ENCODE measurements at regions not wholly inside any gene's neighbourhood (a gene's known extent, or its start where the extent isn't known, plus 50 kb on each side); places are given as distances from the start of the nearest gene placed in this dataset.

DNA sequence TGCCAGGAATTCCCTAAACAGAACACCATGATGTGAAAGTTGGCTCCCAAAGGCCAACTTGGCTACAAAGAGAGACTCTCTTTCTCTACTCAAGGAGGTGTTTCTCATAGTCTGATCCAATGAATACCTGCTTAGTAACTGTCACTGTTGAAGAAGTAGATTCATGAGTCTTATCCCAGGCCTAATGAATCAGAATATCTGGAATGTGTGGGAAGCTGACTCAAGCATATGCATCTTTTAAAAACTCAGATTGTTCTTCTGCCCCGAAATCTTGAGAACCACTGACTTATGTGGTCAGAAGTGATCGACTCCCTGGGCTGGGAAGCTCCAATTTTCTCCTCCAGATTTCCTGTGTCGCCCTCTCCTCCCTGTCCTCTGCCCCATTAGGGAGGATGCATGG is 345.6 kb downstream of the PLK2 start:
- DNase-seq (ENCODE audit: low read depth): peak; percentile 56

DNA sequence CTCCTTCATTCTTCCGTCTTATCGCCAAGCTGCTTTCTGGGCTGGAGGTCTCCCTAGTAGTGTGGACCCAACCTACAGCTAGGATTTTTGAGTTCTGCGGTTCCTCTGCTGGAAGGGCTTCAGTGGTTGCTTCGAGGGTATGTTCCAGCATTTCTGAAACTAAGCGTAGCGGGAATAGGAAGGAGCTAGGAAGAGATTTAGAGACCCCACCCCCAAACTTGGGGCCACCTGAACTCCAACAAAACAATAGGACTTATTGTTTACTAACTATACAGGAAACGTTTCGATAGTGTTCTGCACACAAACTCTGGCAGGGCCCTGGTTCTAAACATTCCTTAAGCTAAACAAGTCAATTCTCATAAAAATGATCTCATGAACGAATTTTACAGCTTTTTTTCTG is 346.7 kb downstream of the PLK2 start:
- no peak for DNase-seq (ENCODE audit: low read depth)

DNA sequence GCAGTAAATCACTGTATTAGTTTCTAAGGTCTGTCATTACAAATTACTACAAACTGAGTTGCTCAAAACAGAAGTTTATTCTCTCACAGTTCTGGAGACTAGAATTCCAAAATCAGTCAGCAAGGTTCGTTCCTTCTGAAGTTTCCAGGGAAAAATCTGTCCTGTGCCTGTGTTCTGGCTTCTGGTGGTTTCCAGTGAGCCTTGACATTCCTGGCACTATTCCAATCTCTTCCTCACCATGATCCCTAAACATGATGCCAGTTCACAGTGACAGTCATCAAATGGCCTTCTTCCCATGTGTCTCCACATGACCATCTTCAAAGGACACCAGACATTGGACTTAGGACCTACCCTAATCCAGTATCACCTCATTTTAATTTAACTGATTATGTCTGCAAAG is 351.4 kb downstream of the PLK2 start:
- peak; percentile 10 for DNase-seq (ENCODE audit: low read depth)

DNA sequence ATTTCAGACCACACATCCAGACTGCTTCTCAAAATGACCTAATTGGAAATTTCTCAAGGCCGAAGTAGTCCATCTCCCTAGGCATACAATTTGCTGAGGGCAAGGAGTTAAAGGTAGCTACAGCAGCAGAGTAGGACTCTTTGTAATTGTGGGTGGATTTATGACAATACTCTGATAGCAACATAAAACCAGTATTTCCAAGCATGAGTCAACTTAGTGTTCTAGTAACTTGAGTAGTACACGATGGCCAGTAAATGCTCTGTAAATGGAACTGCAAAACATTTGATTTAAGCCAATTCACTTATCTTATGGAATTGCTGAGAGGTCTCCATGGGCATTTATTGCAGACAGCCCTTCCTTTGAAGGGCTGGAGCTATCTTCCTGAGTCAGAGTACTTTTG is 352.2 kb downstream of the PLK2 start:
- DNase-seq (ENCODE audit: low read depth): peak; percentile 3

DNA sequence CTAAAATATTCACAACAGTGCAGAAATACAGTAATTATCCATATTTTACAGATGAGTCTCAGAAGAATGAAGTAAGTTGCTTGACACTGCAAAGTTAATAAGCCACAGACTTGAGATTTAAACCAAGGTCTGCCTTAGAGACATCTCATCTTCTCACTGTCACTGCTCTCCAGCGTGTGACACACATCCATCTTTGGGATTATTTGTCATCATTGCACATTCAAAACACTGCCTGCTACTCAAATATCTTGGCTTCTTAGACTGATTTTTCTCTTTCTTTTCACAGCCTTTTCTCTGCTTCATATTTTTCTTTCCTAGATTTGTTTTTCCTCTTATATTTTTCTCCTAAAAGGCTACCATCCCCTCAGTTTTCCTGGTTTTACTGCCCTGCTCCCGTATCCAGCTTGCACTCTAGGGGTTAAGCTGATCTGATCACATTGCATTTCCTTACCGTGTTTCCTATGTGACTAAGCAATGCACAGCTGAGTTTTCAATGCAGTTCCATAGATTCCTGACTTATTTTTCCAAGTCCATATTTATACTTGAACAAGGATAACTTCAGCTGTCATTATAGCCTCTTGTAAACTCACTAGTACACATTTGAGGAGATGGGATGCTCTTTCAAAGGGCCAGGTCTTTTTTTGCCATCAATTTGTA is 353.0 kb downstream of the PLK2 start:
- DNase-seq (ENCODE audit: low read depth): no peak

DNA sequence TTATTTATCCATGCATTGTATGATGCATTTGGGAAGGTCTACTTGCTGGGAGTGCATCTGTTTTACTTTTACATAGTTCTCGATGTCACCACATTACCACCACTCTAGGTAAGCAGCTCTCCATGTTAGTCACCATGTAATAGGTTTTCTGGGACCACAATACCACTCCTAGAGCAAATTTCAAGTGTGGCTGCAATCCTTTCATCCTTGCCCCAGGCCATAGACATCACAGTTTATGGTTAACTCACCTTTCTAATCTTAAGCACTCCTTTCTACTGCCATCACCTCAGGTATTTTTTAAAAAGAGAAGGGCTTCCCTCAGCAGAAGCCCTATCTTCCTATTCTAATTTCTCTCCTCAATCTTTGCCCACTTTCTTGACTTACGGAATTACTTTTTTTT is 354.1 kb downstream of the PLK2 start:
- no peak for DNase-seq (ENCODE audit: low read depth)

DNA sequence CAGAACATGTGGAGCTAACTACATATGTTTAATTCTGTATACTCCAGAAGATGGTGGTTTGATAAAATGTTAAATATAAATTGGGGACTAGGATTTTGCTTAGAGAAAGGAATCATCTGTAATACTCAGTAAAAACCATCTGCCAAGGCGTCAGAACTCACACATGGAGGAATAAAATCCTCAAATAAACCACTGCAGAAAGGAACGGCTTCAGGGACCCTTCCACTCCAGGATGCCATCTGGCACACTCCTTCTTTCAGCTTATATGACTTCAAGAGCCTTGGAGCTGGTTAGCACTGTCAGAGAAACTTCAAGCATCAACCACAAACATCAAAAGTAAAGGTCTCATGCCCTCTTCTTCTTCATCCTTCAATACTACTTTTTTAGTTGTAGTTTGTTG is 360.6 kb downstream of the PLK2 start:
- no peak for DNase-seq (ENCODE audit: low read depth)

DNA sequence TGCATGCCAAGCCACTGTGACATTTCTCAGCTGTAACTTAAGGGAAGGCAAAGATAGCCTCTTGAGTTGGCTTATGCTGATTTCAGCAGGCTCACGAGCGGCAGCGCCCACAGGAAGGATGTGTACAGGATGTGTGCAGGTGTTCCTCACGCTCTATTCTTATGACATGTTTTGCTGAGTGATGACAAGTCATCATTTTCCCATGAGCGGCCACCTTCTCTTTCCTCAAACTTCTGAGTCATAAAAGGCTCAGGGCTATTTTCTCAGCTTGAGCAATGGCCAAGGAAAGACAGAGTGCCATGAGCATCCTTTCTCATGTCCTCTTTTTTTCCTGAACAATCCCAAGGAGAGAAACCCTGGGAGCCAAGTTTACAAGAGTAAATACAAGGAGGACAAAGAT is 365.9 kb downstream of the PLK2 start:
- DNase-seq (ENCODE audit: low read depth): peak; percentile 55

DNA sequence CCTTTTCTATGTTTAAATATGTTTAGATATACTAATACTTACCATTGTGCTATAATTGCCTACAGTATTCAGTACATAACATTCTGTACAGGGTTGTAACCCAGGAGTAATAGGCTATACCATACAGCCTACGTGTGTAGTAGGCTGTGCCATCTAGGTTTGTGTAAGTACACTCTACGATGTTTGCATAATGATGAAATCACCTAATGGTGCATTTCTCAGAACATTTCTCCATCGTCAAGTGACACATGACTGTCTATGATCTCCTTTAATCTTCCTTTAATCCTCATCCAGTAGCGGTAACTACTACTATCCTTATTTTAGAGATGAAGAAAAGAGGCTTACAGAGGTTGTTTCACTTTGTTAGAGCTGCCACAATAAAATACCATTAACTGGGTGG is 369.2 kb downstream of the PLK2 start:
- DNase-seq (ENCODE audit: low read depth): no peak

DNA sequence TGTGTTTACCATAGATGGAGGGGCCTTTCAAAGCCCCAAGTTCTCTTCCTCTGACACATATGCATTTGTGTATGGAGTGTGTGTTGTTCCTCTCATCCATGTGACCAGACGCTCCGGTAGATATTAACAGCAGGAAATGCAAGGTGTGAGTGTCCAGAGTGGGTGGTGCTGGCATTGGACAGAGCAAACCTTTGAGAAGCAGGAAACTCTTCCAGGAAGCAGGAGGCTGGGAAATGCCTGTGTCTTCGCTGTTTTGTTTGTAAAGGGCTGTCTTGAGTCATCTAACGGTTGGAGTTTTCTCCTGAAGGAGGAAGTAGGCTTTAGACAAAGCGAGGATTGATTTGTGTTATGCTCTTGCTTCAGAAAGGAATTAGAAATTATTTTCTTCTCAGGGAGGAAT is 370.9 kb downstream of the PLK2 start:
- DNase-seq (ENCODE audit: low read depth): peak; percentile 49

DNA sequence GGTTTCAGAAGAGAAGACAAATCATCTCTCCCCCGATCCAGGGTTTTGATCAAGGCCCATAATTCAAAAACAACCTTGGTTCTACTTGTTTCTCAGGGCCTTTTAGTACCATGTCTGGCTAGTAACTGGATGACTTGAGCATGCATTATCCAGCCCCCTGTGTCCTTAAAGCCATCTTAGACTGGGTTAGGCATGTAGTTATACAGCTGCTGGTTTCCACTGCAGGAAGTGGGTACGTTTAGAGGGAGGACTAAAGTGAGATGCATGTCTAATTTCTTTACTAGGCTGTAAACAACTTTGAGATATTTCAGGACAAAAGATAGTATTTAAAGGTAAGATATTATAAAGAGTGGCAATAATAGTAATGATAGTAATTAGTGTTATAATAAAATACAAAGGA is 372.0 kb downstream of the PLK2 start:
- no peak for DNase-seq (ENCODE audit: low read depth)

DNA sequence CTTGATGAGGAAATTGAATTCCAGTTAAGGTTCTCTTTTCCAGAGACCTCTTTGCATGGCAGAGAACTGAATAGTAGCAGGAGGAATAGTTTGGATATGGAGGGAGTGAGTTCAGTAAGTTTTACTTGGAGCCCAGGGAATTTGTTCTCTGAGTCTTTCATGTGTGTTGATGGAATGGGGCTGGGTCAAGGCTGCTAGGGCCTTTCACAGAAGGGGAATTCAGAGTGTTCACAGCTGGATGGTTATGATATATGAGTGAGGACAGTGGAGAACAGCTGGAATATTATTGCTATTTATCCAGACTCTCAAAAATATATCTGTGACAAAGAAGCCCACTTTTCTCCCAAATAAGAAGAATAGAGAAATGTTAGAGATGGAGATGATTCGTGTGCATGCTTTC is 372.8 kb downstream of the PLK2 start:
- no peak for DNase-seq (ENCODE audit: low read depth)

DNA sequence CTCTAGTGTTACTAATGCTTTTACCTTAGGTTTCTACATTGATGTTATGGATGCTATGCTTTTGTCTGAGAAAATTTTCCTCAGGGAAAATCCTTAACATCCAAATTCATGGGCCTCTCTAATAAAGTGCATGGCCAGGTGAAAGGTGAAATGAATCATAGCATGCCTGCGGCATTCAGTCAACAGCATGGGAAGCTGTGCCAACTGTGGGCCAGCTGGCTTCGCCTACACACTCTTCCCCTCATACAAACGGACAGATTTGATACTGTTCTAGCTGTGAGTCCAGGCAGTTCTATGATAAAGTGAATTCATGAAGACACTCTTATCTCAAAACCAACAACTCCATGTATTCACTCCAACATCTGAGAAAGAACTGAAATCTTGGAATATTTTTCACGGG is 374.1 kb downstream of the PLK2 start:
- DNase-seq (ENCODE audit: low read depth): peak; percentile 78

DNA sequence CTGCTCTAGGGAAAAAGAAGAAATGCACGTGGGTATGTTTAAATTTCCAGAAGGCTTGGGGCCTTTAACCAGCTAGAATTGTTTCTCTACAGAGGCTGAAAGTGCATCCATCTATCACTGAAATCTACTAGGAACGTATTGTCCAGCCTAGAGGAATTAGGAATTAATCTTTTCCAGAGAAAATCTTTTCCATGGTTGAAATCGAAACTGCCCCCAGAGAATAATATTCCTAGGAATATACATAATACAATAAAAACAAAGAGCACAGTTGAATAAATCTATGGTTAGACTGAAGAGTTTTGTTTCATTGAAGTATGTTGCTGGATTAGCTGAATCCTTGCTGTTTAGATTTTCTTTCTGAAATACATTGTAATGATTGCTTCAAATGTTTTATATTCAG is 378.5 kb downstream of the PLK2 start:
- no peak for DNase-seq (ENCODE audit: low read depth)

DNA sequence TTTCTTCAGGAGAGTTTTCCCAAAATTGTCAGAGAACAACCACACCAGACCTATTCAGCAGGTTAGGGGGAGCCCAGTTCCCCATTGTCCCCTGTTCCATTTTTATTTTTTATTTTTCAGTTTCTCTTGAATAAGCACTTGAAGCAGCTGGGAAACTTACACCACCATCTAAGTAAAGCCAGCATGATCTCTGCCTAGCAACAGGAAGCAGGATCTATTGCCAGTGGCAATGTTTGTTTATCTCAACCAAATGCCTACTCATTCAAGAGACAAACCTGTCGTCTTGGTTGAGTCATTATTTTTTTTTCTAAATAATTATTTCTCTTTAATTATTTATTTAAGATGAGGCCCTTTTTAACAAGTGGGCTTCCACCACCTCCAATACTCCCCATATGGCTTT is 379.3 kb downstream of the PLK2 start:
- peak; percentile 29 for DNase-seq (ENCODE audit: low read depth)

DNA sequence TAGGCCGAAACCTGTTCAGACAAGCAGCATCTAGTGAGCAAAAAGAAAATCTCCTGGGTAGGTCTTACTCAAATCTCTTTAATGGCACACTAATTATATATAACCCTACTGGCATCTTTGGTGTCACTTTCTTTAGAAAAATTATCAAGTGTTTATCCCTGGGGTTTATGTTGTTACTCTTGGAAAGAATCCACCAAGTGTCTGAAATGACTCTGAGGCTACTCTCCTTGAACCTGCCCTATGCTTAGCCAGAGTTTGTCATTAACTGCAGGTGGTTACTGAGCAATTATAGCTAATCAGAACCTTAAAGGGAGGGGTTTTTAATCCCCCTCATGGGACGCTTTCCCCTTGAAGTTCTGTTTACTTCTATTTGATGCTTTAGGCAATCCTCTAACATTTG is 381.9 kb downstream of the PLK2 start:
- DNase-seq (ENCODE audit: low read depth): no peak

DNA sequence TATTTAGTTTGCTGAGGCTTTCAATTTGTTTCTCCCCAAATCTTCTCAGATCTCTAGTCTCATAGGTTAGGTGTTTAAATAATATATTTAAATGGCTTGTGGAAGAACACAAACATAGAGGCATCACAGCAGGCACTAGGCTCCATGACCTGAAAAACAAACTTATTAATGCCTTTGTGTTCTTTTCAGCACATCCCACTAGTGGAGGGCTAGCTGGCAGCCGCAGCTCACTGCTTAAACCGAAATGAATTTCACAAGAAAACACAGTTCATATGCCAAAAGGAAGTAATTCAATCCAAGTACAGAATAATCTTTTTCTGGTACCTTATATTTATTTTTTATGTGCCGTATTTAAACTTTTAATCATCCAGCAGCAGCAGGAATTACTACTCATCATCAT is 382.5 kb downstream of the PLK2 start:
- DNase-seq (ENCODE audit: low read depth): no peak

DNA sequence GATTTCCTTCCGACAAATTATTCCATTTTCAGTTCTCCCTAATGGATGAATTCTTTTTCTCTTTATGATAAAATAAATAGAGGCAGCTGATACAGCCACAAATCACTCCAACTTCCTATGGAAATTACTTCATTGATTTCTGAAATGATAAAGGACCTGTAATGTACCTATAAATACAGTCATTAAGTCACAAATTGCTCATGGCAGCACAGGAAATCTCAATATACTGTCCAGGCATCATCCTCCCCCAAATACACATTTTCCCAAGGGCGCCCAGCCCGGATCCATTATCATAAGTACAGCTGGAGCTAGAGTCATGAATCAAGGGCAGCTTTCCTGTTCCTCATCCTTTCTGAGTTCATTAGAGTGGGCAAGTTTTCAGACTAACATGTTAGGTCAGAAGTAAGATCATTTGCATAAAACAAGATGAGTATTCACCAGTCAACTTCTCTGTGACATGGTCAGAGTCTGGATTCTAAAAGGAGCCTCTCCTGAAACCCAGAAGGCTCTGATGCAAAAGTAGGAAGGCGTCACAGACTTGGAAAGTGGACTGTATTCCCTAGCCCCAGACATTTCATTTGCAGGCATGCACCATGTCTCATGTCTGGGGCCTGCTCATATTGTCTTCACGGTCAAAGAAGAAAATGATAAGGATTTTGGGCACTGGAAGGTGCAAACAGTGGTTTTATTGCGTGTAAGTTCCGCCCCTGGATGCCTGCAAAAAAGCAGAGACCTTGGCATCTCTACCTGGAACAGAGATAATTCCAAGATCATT is 383.2 kb downstream of the PLK2 start:
- DNase-seq (ENCODE audit: low read depth): no peak

DNA sequence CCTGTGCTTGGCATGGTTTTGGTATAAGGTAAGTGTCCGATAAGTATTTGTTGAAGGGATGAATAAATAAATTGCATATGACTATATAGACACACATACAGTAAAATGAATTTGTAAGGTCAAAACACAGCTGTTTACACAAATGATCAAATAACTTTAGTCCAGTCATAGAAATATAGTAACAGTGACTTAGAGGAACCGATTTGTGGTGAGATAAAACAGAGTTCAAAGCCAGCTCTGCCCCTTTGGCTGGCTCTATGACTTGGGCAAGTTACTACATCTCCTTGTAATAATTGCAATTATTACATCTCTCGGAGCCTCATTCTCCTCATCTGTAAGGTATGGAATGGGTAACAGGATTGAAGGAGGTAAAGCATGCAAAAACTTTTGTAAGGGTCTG is 384.0 kb downstream of the PLK2 start:
- no peak for DNase-seq (ENCODE audit: low read depth)

DNA sequence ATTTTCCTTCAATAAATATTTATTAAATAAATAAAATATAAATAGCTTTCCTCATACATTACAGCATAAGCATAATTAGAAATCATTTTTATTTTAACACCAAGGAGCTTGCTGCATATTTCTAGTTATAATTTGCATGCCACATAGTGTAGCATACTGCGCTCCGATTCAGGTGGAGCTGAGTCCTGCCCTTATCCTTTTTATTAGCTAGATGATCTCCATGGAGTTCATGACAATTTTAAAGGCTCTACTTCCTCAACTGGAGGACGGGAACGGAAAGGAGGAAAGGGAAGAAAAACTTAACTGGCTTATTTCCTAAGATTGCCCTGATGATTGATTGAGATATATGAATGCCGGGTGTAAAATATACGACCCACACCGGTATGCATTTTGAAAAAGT is 385.2 kb downstream of the PLK2 start:
- no peak for DNase-seq (ENCODE audit: low read depth)

DNA sequence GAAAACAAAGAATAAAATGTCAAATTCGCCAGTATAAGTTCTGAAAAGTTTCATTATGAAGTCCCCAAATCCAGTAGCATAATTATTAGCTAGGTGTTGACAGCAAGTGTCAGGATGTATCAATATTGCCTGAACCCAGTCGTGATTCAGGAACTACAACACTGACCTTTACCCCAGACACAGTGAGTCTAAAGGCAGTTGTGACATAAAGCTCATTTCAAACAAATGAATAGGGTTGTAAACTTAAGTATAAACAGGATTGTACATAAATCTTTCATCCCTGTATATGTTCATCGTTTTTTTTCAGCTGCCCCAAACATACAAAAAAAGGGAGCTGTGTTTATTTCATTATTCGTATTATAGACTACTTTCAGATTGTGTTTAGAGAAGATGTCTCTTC is 385.7 kb downstream of the PLK2 start:
- DNase-seq (ENCODE audit: low read depth): no peak

DNA sequence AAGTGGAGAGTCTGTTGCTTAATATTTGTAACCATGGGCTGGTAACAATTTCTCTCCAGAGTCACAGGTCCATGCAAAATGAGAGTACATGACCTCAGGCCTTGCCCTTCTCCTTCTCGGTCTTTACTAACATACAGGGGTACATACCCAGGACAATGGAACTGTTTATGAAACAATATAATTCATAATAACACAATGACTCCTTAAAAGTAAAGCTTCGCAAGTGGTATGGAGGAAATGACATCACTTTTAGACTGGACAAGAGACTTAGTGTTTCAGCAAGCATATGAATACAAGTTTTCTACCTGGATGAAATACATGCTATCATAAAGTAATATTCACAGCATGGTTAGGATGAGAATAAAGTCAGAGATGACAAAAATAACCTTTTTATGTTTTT is 386.6 kb downstream of the PLK2 start:
- no peak for DNase-seq (ENCODE audit: low read depth)

DNA sequence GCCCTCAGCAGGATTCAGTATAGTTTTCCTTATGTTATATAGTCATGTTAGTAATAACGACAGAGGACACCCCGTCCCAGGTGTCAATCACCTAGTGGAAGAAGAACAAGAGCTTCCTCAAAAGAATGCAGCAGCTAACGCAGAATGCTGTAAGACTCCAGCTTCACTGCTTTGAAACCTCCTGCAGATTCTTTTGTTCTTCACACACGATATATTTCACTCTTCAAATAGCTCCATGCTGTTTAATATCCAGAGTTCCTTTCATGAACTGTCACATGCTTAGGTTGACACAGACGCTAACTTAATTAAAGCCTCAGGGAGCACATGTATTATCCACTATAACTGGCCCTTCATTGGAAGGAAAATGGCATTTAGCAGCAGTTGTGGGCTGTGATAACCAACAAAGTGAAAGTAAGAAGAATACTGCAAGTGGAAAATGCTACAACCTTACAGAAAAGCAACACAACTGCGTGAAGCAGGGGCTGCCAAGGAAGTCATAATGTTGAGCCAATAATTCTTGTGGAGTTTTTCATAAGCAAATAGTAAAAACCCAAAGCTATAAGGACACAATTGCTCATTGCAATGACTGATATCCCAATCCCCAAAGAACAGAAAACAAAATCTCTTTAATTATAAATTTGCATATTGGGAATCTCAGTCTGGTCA is 387.5 kb downstream of the PLK2 start:
- no peak for DNase-seq (ENCODE audit: low read depth)
